Ovary (tissue), 3 donors: ENCODE measurements at regions not wholly inside any gene's neighbourhood (a gene's known extent, or its start where the extent isn't known, plus 50 kb on each side); places are given as distances from the start of the nearest gene placed in this dataset.

Source experiments
- CTCF ChIP-seq, 3 donors: fragments of 450-650 bp in 2 of 3; fragments of 200-600 bp in 1 of 3; IDR thresholded peaks; one replicate each; pipeline versions ENCODE4 v1.5.1 to v1.8.0; 2016 to 2022; ENCODE audit warnings: antibody characterized with exemption in 3 of 3, mild to moderate bottlenecking in 1 of 3
- POLR2A ChIP-seq: fragments of 450-650 bp; IDR thresholded peaks from one replicate; pipeline ENCODE4 v1.6.1; 2017; ENCODE audit warnings: antibody characterized with exemption, mild to moderate bottlenecking, moderate library complexity
- donor health status: DM: no; HTN: no; CAD: no.

- TF ChIP-seq POLR2A (no peak), CTCF (IDR thresholded peaks at IDR 0.05) (no peak)
Measured at GRCh38 chr18:24954341-24954740, 397.6 kb downstream of the ZNF521 start.
